B cell (primary cell): ENCODE measurements at regions not wholly inside any gene's neighbourhood (a gene's known extent, or its start where the extent isn't known, plus 50 kb on each side); places are given as distances from the start of the nearest gene placed in this dataset.
"Not testable (repeated sequence)": the region's sequence is repeated elsewhere in the genome, so short reads cannot be mapped to it uniquely, and the experiment has no call there.

ENCODE experiments used
- ATAC-seq: fragments of 200-7000 bp; cut with Tn5 transposase; one replicate; pipeline ENCODE4 v1.10.0; 2021; ENCODE audit warnings: low read depth, mild to moderate bottlenecking, moderate number of reproducible peaks, moderate library complexity
- CTCF ChIA-PET: fragments of 350-600 bp; sonication (Branson Sonifier 250); formaldehyde crosslinking; loops from one replicate; lab custom pipeline; 2021; ENCODE audit warnings: antibody characterized with exemption, inconsistent platforms; lab: Charles Lee
- POLR2A ChIA-PET: fragments of 350-600 bp; sonication (Branson Sonifier 250); formaldehyde crosslinking; loops from one replicate; lab custom pipeline; 2021; ENCODE audit warnings: antibody characterized with exemption; lab: Charles Lee
- DNase-seq: peaks from one replicate; pipeline ENCODE4 v3.0.0; 2013
- H2AFZ ChIP-seq: 2 replicates; pipeline ENCODE4 v1.6.1; 2012; ENCODE audit warnings: mild to moderate bottlenecking, low read depth, low read length; ENCODE audit not compliant: insufficient read depth, poor library complexity, severe bottlenecking
- H3K27ac ChIP-seq, 2 donors: 1 replicate in 1 of 2; 2 replicates in 1 of 2; pipeline ENCODE4 v1.5.1; 2012 to 2013; ENCODE audit warnings: low read length in 2 of 2, mild to moderate bottlenecking in 2 of 2, moderate library complexity in 1 of 2
- H3K27me3 ChIP-seq, 4 experiments: fragments of 200-600 bp in 1 of 4; sonication (generic) in 1 of 4; replicated peaks in 1 of 4; 1 replicate in 2 of 4; 2 replicates in 2 of 4; pipeline versions ENCODE4 v1.6.1 to v1.7.0; 2013 to 2016; ENCODE audit warnings: low read length in 3 of 4, mild to moderate bottlenecking in 2 of 4, mixed read lengths in 1 of 4, moderate library complexity in 1 of 4; ENCODE audit not compliant: insufficient read depth in 4 of 4, control insufficient read depth in 3 of 4; ENCODE audit errors: control extremely low read depth in 1 of 4
- H3K36me3 ChIP-seq, 2 experiments: replicated peaks in 1 of 2; 1 replicate in 1 of 2; 2 replicates in 1 of 2; pipeline versions ENCODE4 v1.6.1 to v1.7.1; 2013; ENCODE audit warnings: low read length in 1 of 2; ENCODE audit not compliant: insufficient read depth in 2 of 2, control insufficient read depth in 1 of 2; ENCODE audit errors: control extremely low read depth in 1 of 2, extremely low read depth in 1 of 2
- H3K4me1 ChIP-seq, 2 donors: fragments of 200-600 bp in 1 of 2; sonication (generic) in 1 of 2; 1 replicate in 1 of 2; 2 replicates in 1 of 2; pipeline versions ENCODE4 v1.5.1 to v1.6.1; 2013 to 2017; ENCODE audit warnings: low read length in 2 of 2; ENCODE audit not compliant: control insufficient read depth in 2 of 2, insufficient read depth in 2 of 2
- H3K4me2 ChIP-seq: replicated peaks from 2 replicates; pipeline ENCODE3; 2012; ENCODE audit warnings: mild to moderate bottlenecking, low read depth, low read length; ENCODE audit not compliant: poor library complexity, severe bottlenecking
- H3K4me3 ChIP-seq, 5 experiments: fragments of 200-600 bp in 1 of 5; sonication (generic) in 1 of 5; 1 replicate in 3 of 5; 2 replicates in 2 of 5; pipeline versions ENCODE4 v1.5.1 to v1.7.0; 2011 to 2016; ENCODE audit warnings: low read length in 4 of 5, mild to moderate bottlenecking in 4 of 5, low read depth in 2 of 5, control low read depth in 1 of 5, moderate library complexity in 1 of 5; ENCODE audit not compliant: insufficient read depth in 1 of 5; ENCODE audit errors: control extremely low read depth in 1 of 5, extremely low read depth in 1 of 5
- H3K79me2 ChIP-seq: fragments of 200-600 bp; sonication (generic); one replicate; pipeline ENCODE4 v1.6.0; 2016; ENCODE audit warnings: low read length; ENCODE audit not compliant: control insufficient read depth, insufficient read depth
- H3K9ac ChIP-seq: fragments of 200-600 bp; sonication (generic); 2 replicates; pipeline ENCODE4 v1.6.1; 2017; ENCODE audit warnings: mild to moderate bottlenecking, low read length, moderate library complexity
- H3K9me3 ChIP-seq, 3 donors: one replicate each; pipeline versions ENCODE4 v1.6.1 to v1.7.1; 2013; ENCODE audit warnings: low read length in 2 of 3; ENCODE audit not compliant: control insufficient read depth in 2 of 3, insufficient read depth in 1 of 3; ENCODE audit errors: control extremely low read depth in 1 of 3
- H4K20me1 ChIP-seq: 2 replicates; pipeline ENCODE4 v1.6.0; 2012; ENCODE audit warnings: mild to moderate bottlenecking, low read length; ENCODE audit not compliant: insufficient read depth, control insufficient read depth, poor library complexity, severe bottlenecking
- H3K27ac Mint-ChIP-seq: one replicate; pipeline ENCODE4 v1.8.0; 2021; ENCODE audit warnings: mixed read lengths
- H3K27me3 Mint-ChIP-seq: one replicate; pipeline ENCODE4 v1.8.0; 2021; ENCODE audit warnings: mixed read lengths
- H3K4me1 Mint-ChIP-seq: one replicate; pipeline ENCODE4 v1.8.0; 2021; ENCODE audit warnings: mixed read lengths
- H3K4me3 Mint-ChIP-seq: one replicate; pipeline ENCODE4 v1.8.0; 2021; ENCODE audit warnings: mixed read lengths
- H3K9me3 Mint-ChIP-seq: one replicate; pipeline ENCODE4 v1.8.0; 2022; ENCODE audit warnings: mixed read lengths; ENCODE audit not compliant: insufficient read depth
- CTCF ChIP-seq: fragments of 200-600 bp; IDR thresholded peaks from one replicate; pipeline ENCODE4 v1.8.0; 2022; ENCODE audit warnings: antibody characterized with exemption, mild to moderate bottlenecking
- EZH2 ChIP-seq: IDR thresholded peaks from 2 replicates; pipeline ENCODE4 v1.6.1; 2012; ENCODE audit warnings: borderline replicate concordance, low read depth, mild to moderate bottlenecking, moderate library complexity, low read length; ENCODE audit not compliant: insufficient read depth, poor library complexity, severe bottlenecking
- WGBS: methylation state at CpG from one replicate; pipeline ENCODE4 v1.1.5; 2013; ENCODE audit warnings: missing lambda C conversion rate; ENCODE audit not compliant: insufficient coverage; 5-methylcytosine and 5-hydroxymethylcytosine counted together
- intact Hi-C: fragments of 100-400 bp; cut with micrococcal nuclease; formaldehyde crosslinking; loops from one replicate; pipeline ENCODE4 v1.10.0; 2022

DNA sequence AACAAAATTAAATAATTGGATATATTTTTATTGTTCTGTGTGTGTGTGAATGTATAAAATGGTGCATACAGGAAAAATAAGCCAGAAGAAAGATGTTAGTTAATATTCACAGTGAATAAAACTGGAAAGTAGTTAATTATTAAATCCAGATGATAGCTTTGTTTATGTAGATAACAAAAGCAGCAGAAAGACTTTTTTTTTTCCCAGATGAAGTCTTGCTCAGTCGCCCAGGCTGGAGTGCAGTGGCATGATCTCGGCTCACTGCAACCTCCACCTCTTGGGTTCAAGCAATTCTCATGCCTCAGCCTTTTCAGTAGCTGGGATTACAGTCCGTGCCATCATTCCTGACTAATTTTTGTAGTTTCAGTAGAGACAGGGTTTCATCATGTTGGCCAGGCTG is 140.1 kb downstream of the ZNF486 start:
- no peak for DNase-seq
- CTCF ChIA-PET: no interaction called here
- intact Hi-C loops: no loop called here
- POLR2A ChIA-PET: no interaction called here
- H3K27me3 ChIP-seq: no peaks in the 10 kb centered on the region
- no peak overlapping the region for H3K4me2 ChIP-seq
- H3K9me3 Mint-ChIP-seq: peaks cover 3% of the 10 kb centered on the region
- no peak overlapping the region for H3K27ac Mint-ChIP-seq
- no peaks in the 10 kb centered on the region for H3K36me3 ChIP-seq
- peaks cover 0 to 3% (median 1%) of the 10 kb centered on the region in 3 donors for H3K9me3 ChIP-seq
- WGBS: 81% methylated on average over 3 of the region's 3 CpGs
- H3K4me1 ChIP-seq: no peaks in the 10 kb centered on the region
- no peak overlapping the region for H3K4me3 Mint-ChIP-seq
- H3K9ac ChIP-seq: no peak overlapping the region
- no peak for TF ChIP-seq EZH2
- TF ChIP-seq CTCF: no peak
- peaks cover 2% of the 10 kb centered on the region for H3K27me3 Mint-ChIP-seq
- no peaks in the 10 kb centered on the region for H4K20me1 ChIP-seq
- no peaks in the 10 kb centered on the region for H3K4me1 Mint-ChIP-seq
- H3K4me3 ChIP-seq: no peak overlapping the region
- H2AFZ ChIP-seq: no peak overlapping the region
- no peak for ATAC-seq
- H3K79me2 ChIP-seq: no peaks in the 10 kb centered on the region
- no peak overlapping the region for H3K27ac ChIP-seq

GRCh38 chr19:20296314-20296713 is 129.3 kb downstream of the ZNF486 start:
- H3K27ac Mint-ChIP-seq, CTCF ChIA-PET, intact Hi-C loops, H3K79me2 ChIP-seq, H3K27me3 ChIP-seq, H3K27me3 Mint-ChIP-seq, H3K4me3 Mint-ChIP-seq, H3K9me3 Mint-ChIP-seq, H3K36me3 ChIP-seq, H3K9ac ChIP-seq, DNase-seq, H2AFZ ChIP-seq, POLR2A ChIA-PET, H3K4me1 Mint-ChIP-seq, H4K20me1 ChIP-seq, H3K4me1 ChIP-seq, H3K27ac ChIP-seq, ATAC-seq, H3K4me3 ChIP-seq, H3K4me2 ChIP-seq: not testable (repeated sequence)
- H3K9me3 ChIP-seq: peaks cover 0 to 10% (median 0%) of the 10 kb centered on the region in 3 donors
- 100% methylated on average over 18 of the region's 30 CpGs for WGBS
